Liver (tissue), 3 donors: ENCODE measurements at regions not wholly inside any gene's neighbourhood (a gene's known extent, or its start where the extent isn't known, plus 50 kb on each side); places are given as distances from the start of the nearest gene placed in this dataset.

Experiments
- EGR1 ChIP-seq, 2 donors: IDR thresholded peaks; 2 replicates each; pipeline ENCODE4 v1.6.1; 2016 to 2018; ENCODE audit warnings: antibody characterized with exemption in 2 of 2, low read depth in 2 of 2
- GABPA ChIP-seq, 2 donors: IDR thresholded peaks in 1 of 2; conservative IDR thresholded peaks in 1 of 2; 2 replicates each; pipeline ENCODE4 v1.6.1; 2016; ENCODE audit warnings: antibody characterized with exemption in 2 of 2, mild to moderate bottlenecking in 1 of 2, moderate library complexity in 1 of 2
- HNF4G ChIP-seq: IDR thresholded peaks from 2 replicates; pipeline ENCODE4 v1.6.1; 2016; ENCODE audit warnings: antibody characterized with exemption
- RAD21 ChIP-seq, 2 donors: IDR thresholded peaks; 2 replicates each; pipeline ENCODE4 v1.6.1; 2016; ENCODE audit warnings: antibody characterized with exemption in 2 of 2, mild to moderate bottlenecking in 2 of 2
- SP1 ChIP-seq: IDR thresholded peaks from 2 replicates; pipeline ENCODE4 v1.6.1; 2018; ENCODE audit warnings: antibody characterized with exemption, mild to moderate bottlenecking
- YY1 ChIP-seq: IDR thresholded peaks from 2 replicates; pipeline ENCODE4 v1.6.1; 2016; ENCODE audit warnings: antibody characterized with exemption, mild to moderate bottlenecking
- TF ChIP-seq, protein P1 (sequence below): IDR thresholded peaks from 2 replicates; pipeline ENCODE4 v1.6.1; 2016; ENCODE audit warnings: antibody characterized with exemption
- TF ChIP-seq, protein P2 (sequence below): fragments of 150-350 bp; IDR thresholded peaks from 2 replicates; pipeline ENCODE4 v1.5.1; 2017; ENCODE audit warnings: improper control_type of control experiment, low read depth, low read length; ENCODE audit not compliant: missing input control
- TF ChIP-seq, protein P3 (sequence below): IDR thresholded peaks from 2 replicates; pipeline ENCODE4 v1.6.1; 2016; ENCODE audit warnings: antibody characterized with exemption, mild to moderate bottlenecking
- TF ChIP-seq, protein P4 (sequence below): IDR thresholded peaks from 2 replicates; pipeline ENCODE4 v1.6.1; 2016; ENCODE audit warnings: antibody characterized with exemption
- donor health status: healthy.
- donor health status: healthy.

DNA sequence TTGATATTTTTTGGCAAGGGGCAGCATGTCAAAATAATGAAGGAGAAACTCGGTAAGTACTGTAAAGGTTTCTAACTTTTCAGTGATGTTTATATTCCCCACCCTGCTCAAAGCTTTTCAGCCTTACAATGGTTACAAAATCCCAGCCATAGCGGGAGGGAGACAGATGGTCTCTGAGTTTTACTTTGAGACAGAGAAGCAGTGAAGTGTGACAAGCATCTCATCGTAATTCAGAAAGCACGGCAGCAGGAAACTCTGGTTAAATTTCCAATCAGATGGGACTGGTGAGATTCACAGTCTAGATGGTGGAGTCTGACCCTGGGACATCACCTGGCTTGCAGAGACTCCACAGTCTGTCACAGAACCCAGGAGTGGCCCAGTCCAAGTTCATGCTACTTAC lies 448.0 kb upstream of the AMELY start:
- TF ChIP-seq, protein P1, sequence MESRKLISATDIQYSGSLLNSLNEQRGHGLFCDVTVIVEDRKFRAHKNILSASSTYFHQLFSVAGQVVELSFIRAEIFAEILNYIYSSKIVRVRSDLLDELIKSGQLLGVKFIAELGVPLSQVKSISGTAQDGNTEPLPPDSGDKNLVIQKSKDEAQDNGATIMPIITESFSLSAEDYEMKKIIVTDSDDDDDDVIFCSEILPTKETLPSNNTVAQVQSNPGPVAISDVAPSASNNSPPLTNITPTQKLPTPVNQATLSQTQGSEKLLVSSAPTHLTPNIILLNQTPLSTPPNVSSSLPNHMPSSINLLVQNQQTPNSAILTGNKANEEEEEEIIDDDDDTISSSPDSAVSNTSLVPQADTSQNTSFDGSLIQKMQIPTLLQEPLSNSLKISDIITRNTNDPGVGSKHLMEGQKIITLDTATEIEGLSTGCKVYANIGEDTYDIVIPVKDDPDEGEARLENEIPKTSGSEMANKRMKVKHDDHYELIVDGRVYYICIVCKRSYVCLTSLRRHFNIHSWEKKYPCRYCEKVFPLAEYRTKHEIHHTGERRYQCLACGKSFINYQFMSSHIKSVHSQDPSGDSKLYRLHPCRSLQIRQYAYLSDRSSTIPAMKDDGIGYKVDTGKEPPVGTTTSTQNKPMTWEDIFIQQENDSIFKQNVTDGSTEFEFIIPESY = no peak
- TF ChIP-seq, protein P2, sequence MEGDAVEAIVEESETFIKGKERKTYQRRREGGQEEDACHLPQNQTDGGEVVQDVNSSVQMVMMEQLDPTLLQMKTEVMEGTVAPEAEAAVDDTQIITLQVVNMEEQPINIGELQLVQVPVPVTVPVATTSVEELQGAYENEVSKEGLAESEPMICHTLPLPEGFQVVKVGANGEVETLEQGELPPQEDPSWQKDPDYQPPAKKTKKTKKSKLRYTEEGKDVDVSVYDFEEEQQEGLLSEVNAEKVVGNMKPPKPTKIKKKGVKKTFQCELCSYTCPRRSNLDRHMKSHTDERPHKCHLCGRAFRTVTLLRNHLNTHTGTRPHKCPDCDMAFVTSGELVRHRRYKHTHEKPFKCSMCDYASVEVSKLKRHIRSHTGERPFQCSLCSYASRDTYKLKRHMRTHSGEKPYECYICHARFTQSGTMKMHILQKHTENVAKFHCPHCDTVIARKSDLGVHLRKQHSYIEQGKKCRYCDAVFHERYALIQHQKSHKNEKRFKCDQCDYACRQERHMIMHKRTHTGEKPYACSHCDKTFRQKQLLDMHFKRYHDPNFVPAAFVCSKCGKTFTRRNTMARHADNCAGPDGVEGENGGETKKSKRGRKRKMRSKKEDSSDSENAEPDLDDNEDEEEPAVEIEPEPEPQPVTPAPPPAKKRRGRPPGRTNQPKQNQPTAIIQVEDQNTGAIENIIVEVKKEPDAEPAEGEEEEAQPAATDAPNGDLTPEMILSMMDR = no peak
- TF ChIP-seq GABPA (IDR thresholded peaks at IDR 0.05 in 1 of 2, conservative IDR thresholded peaks at IDR 0.05 in 1 of 2) (no peak), SP1 (no peak), RAD21 (IDR thresholded peaks at IDR 0.05) (no peak), EGR1 (IDR thresholded peaks at IDR 0.05; ENCODE audit: low read depth in 2 of 2) (no peak), YY1 (no peak), HNF4G (no peak)
- TF ChIP-seq, protein P3, sequence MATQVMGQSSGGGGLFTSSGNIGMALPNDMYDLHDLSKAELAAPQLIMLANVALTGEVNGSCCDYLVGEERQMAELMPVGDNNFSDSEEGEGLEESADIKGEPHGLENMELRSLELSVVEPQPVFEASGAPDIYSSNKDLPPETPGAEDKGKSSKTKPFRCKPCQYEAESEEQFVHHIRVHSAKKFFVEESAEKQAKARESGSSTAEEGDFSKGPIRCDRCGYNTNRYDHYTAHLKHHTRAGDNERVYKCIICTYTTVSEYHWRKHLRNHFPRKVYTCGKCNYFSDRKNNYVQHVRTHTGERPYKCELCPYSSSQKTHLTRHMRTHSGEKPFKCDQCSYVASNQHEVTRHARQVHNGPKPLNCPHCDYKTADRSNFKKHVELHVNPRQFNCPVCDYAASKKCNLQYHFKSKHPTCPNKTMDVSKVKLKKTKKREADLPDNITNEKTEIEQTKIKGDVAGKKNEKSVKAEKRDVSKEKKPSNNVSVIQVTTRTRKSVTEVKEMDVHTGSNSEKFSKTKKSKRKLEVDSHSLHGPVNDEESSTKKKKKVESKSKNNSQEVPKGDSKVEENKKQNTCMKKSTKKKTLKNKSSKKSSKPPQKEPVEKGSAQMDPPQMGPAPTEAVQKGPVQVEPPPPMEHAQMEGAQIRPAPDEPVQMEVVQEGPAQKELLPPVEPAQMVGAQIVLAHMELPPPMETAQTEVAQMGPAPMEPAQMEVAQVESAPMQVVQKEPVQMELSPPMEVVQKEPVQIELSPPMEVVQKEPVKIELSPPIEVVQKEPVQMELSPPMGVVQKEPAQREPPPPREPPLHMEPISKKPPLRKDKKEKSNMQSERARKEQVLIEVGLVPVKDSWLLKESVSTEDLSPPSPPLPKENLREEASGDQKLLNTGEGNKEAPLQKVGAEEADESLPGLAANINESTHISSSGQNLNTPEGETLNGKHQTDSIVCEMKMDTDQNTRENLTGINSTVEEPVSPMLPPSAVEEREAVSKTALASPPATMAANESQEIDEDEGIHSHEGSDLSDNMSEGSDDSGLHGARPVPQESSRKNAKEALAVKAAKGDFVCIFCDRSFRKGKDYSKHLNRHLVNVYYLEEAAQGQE = no peak
- TF ChIP-seq, protein P4, sequence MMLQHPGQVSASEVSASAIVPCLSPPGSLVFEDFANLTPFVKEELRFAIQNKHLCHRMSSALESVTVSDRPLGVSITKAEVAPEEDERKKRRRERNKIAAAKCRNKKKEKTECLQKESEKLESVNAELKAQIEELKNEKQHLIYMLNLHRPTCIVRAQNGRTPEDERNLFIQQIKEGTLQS = no peak
